ENCODE measurements at regions not wholly inside any gene's neighbourhood (a gene's known extent, or its start where the extent isn't known, plus 50 kb on each side); places are given as distances from the start of the nearest gene placed in this dataset.
"Not testable (repeated sequence)": the region's sequence is repeated elsewhere in the genome, so short reads cannot be mapped to it uniquely, and the experiment has no call there.

DNA sequence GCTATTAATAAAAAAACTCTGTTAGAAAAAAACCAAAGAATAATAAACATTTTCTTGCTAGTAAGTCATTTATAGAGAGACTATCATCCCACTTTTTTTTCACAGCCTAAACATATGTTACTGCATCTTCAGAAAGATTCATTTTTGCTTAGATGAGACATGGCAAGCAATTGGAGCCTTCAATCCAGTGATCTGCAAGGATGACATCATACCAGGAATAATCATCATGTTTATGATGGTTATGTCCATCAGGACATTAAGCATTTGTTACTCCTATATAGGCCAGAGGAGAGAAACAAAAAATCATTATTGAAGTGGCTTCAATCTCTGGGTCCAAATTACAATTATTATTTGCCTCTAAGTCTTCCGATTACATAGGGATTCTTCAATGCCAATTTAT, 626.3 kb upstream of the CCNG1 start:
- no peak for DNase-seq

DNA sequence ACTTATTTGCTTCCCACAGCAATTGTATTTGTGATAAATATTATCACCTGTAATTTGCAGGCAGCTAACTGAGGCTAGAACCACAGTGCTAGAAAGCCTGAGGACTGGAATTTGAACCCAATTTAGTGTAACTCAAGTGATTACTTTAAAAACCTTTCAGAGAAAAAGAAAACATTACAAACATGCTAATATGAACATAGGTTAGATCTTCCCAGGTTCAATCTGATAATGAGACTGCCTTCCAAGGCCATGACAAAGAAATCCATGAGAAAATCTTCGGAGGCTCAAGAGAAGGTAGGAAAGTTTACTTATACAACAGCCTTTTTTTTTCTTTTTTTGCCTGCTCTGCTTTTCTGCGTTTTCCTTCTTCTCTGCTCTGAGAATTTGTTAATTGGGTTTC, 620.6 kb upstream of the CCNG1 start:
- DNase-seq: no peak

GRCh38 chr5:162817364-162817763, 620.0 kb upstream of the CCNG1 start:
- no peak for DNase-seq

- not testable (repeated sequence) for DNase-seq
These were observed 615.7 kb upstream of the CCNG1 start for GRCh38 chr5:162821664-162822063.

GRCh38 chr5:162824360-162824759, 613.0 kb upstream of the CCNG1 start:
- no peak for DNase-seq

GRCh38 chr5:162837155-162837554, 600.2 kb upstream of the CCNG1 start:
- DNase-seq: no peak

GRCh38 chr5:162842727-162843126, 594.7 kb upstream of the CCNG1 start:
- no peak for DNase-seq

DNA sequence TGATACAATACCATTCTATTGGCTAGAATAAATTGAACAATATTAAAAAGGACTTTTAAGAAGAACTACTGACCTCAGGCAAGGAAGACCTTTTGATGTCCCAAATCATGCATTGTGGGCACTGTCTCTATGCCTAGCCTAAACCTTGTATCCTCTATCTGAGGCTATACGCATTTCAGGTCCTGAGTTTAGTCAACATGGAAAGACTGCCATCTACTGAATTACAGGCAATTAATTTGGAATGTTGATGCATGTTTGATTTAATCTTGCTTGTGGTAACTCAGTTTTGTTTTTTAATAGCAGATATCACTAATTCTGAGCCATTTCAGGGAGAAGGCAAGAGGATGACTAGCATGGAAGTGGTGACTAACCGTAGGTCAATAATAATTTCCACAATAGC, 585.3 kb upstream of the CCNG1 start:
- no peak for DNase-seq

DNA sequence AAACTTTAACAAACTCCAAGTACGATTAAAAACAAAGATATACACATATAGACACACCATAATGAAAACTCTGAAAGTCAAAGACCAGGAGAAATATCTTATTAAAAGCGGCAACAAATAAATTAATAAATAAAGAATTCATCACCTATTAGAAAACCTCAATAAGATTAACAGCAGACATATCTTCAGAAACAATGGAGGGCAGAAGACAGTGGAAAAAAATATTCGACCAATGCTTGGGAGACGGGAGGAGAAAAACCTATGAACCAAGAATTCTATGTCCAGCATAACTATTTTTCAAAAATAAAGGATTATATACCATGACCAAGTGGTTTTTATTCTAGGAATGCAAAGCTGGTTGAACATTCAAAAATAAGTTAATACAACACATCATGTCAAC, 578.6 kb upstream of the CCNG1 start:
- no peak for DNase-seq

DNA sequence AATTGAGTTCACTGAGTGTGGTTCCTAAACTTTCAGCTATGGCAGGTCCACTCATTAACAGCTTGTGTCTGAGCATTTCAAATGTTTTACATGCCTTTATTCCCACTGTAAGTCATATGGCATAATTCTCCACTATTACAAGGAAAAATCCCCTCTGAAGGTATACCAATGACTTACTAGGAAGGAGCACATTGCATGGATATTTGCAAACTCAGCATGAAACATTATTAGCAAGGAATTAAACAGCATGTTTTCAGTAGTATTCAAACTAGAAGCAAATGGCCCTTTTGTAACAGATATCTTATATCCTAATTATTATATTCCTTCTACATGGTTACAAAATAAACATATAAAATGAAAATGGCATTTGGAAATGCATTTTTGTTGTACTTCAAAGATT, 566.4 kb upstream of the CCNG1 start:
- DNase-seq: no peak

- no peak for DNase-seq
These were observed 554.8 kb upstream of the CCNG1 start for GRCh38 chr5:162882629-162883028.

GRCh38 chr5:162886717-162887116, 550.7 kb upstream of the CCNG1 start:
- no peak for DNase-seq

GRCh38 chr5:162888268-162888667, 549.1 kb upstream of the CCNG1 start:
- DNase-seq: no peak

DNA sequence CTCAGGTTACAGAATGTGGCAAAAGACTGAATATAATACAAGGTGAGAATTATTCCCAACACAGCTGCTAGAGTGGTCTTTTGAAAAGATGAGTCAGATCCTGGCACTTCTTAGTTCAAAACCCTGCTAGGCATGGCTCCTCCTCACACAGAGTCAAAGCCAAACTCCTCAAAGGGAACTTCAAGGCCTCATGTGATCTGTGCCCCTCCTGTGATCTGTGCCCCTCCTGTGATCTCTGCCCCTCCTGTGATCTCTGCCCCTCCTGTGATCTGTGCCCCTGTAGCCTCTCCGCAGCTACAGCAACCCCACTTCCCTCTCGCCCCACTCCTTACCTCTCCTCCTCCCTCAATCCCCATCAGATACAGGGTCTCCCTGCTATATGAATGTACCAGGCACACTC, 525.5 kb upstream of the CCNG1 start:
- DNase-seq: no peak

GRCh38 chr5:162916368-162916767, 521.0 kb upstream of the CCNG1 start:
- DNase-seq: no peak

- DNase-seq: no peak
These were observed 508.3 kb upstream of the CCNG1 start for GRCh38 chr5:162929104-162929503.

GRCh38 chr5:162931501-162931900, 505.9 kb upstream of the CCNG1 start:
- no peak for DNase-seq

DNA sequence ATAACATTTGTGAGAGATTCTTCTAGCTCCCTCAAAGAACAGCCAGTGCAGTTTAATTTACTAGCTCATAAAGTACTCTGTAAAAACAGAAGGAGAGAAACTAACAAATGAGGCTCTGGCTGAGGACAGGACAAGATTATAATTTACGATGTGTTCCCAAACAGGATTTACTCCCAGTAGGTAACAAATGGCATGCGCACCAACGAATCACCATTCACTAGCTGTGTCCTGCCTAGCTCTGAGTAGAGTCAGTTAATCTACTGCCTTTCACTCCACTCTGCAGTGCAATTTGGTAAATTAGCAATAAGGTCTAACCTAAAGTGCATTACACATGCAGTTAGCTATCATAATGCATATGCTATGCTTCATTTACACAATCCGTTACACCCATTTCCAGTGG, 497.4 kb upstream of the CCNG1 start:
- DNase-seq: no peak

DNA sequence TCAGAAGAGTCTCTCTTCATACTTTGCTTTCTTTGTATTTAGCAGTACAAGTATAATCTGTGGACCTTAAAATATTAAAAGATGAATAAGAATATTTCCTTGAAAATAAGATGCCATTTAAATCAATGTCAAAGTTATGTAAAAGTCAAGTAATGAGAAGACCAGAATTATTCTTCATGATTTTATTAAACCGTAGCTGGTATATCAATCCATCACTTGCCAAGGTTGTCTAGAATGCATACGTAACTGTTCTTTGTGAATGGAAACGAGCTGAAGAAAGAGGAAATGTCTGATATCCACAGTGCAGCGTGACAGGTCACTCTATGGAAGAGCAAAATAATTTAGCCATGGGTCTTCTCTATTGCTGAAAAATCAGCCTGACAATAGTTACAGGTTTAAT, 488.7 kb upstream of the CCNG1 start:
- DNase-seq: no peak

GRCh38 chr5:162956570-162956969, 480.8 kb upstream of the CCNG1 start:
- DNase-seq: no peak

DNA sequence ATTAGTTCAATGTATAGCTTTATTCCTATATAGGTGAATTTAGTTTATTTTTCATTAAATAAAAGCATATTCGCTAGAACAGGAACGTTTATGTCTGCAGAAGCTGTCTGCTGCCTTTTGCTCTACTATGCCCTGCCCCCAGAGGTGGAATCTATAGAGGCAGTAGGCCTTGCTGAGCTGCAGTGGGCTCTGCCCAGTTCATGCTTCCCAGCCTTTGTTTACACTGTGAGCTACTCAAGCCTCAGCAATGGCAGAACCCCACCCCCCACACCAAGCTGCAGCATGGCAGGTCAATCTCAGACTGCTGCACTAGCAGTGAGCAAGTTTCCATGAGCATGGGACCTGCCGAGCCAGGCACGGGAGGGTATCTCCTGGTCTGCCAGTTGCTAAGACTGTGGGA, 473.3 kb upstream of the CCNG1 start:
- DNase-seq: not testable (repeated sequence)

DNA sequence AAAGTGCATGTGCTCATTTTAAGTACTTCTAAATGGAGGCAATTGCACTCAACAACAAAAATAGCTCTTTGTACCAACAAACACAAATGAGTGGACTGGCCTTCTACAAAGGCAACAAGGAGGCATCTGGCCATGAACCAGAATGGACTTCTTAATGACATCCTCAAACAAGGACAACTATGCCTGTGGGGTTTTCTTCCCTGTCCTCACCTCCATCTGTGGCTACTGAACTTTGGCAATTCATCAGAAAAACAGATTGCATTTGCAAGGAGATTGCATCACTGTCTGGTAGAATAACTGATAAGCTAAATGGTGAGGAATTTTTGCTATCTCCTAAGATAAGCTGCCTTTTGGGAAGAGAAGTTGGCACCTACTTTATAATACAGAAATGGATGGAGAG, 447.3 kb upstream of the CCNG1 start:
- no peak for DNase-seq

DNA sequence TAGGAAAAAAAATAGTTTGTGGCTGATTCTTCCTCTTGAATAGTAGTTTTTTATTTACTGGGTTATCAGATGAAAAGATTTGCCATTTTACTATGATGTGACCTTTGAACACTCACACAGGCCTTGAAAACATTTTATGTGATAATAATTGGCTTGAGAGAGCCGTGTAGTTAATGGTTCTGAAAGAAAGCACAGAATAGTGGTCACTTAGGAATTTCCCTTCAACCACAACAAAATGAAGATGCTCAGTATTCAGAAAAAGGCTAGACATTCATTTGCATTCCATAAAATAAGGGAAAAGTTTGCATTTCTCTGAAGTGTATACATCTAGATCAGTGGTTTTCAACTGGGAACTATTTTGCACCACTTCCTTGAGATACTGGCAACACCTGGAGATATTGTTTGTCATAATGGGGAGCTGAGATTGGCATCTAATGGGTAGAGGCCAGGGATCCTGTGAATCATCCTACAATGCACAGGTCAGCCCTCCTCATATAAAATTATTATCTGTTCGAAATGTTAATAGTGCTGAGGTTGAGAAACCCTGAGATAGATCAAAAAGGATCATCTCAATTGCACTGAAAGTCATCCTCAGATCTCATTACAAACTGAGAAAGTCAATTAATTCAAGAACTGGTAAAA, 446.4 kb upstream of the CCNG1 start:
- no peak for DNase-seq

DNA sequence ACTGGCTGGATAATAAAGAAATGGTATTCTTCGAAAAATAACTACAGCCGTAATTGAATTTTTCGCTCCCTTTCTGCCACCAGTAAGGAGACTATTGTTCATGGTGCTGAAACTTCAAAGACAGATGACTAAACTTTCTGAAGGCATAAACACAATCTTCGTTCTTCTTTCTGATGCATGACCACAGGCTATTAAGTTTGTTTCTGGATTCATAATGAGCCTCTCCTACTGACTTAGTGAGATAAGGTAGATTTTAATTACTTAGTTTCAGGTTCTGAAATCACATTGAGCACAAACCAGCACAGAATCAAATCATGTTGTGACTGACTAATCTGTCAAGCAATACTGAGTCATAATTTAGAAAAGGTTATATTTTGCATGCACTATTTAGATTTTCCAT, 441.8 kb upstream of the CCNG1 start:
- no peak for DNase-seq

DNA sequence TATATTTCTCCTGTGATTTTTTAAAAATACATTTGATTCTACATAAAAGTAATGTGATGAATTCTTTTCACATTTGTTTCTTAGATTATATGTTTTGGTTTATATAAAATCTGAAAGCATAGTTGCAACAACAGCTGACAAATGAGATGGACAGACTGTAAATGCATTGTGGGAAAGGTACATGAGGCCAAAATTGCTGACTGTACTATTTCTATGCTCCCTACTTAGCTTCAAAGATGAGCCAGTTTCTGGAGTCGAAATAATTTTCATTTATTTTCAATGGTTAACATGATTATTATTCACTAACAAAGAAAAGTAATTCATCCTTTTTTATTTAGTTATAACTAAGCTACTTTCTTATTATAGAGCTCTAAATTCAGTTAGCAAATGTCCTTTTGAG, 441.3 kb upstream of the CCNG1 start:
- no peak for DNase-seq

- no peak for DNase-seq
These were observed 431.4 kb upstream of the CCNG1 start for GRCh38 chr5:163005949-163006348.
